ENCODE measurements at regions not wholly inside any gene's neighbourhood (a gene's known extent, or its start where the extent isn't known, plus 50 kb on each side); places are given as distances from the start of the nearest gene placed in this dataset.
A peak's percentile ranks its signal among the peaks of the same experiment; 100 is the strongest.
"Not testable (repeated sequence)": the region's sequence is repeated elsewhere in the genome, so short reads cannot be mapped to it uniquely, and the experiment has no call there.

DNA sequence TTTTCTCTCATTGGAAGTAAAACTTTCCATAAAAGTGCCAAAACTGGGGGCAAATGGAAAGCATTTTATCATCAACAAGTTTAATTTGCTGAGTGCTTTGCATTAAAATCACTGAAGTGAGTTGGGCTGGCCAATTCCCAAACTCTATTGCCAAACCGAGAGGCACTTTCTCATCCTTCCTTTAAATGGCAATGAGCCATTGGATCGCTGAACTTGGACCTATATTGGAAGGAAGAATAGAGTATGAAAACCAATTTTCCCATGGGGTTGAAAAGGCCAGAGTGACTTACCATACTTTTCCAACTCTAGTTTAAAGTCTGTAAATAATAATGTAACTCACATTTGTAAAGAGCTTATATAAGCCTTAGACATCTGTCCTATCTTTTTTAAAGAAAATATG lies 189.1 kb upstream of the C1orf87 start:
- no peak for DNase-seq (ENCODE audit: low spot score)

DNA sequence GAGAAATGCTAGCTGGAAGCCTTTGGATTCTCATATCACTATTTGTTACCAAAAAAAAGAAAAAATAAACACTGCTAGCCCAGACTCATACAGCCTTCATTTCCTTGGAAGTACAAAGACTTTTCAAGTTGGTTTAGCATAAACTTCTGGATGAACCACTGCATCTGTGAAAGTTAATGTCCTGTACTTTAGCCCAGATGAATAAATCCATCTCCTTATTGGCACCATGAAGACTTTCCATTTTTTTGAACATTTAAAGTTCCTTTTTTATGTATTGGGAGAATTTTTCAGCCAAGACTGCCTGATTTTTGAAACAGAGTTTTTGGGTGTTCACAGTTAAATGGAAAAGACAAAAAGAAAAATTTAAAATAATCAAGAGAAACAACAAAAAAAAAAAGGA lies 184.0 kb upstream of the C1orf87 start:
- no peak for DNase-seq (ENCODE audit: low spot score)

DNA sequence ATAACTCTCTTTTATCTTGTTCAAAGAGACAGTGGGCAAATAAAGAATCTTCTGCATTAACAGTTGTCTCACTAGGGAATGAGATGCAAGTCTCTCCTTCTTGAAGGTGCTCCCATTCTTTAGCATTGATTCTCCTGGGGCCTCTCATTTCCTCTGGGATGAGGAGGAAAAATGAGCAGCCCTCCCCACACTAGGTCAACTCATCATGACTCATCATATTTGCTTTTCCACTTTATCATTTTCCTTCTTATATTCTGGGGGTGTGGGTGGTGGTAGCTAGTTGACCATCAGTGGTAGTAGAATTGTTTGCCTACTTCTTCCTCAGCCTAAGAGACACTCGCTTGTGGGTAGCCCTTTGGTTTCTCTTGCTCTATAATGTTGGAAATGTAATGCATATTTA lies 182.0 kb upstream of the C1orf87 start:
- peak; percentile 12 for DNase-seq (ENCODE audit: low spot score)

DNA sequence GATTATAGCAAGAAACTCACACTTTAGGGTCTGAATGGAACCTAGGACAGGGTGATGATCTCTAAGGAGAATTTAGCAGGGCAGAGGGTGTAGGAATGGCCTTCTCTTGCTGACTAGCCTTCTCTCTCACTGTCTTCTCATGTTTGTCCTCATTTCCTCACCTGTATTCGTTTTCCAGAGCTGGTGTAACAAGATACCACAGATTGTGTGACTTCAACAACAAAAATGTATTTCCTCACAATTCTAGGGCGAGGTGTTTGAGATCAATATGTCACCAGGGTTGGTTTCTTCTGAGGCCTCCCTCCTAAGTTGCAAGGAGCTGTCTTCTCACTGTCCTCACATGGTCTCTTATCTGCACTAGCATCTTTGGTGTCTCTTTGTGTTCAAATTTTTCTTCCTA lies 177.9 kb upstream of the C1orf87 start:
- no peak for DNase-seq (ENCODE audit: low spot score)

DNA sequence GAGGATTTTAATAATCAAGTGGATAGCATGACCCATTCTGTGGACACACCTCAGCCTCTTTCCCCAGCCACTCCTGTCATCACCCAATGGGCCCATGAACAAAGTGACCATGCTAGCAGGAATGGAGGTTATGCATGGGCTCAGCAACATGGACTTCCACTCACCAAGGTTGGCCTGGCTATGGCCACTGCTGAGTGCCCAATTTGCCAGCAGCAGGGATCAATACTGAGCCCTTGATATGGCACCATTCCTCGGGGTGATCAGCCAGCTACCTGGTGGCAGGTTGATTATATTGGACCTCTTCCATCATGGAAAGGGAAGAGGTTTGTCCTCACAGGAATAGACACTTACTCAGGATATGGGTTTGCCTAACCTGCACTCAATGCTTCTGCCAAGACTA lies 173.9 kb upstream of the C1orf87 start:
- not testable (repeated sequence) for DNase-seq (ENCODE audit: low spot score)

DNA sequence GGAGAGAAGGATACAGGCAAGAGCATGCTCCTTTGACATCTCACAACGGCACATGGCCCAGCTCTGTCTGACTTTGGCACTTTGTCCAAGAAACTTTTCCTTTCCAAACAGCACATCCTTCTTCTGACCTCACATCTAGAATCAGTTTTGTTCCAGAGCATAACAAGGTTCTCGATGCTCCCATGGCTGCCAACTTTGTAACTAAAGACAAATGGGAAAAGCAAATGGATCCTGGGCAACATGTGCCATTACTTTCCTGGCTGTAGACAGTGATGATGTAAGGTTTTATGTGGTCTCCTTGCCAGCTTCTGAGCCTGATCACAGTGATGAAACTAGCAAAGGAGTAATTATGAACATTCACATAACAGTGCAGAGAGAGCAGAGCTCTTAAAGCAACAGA lies 171.8 kb upstream of the C1orf87 start:
- DNase-seq (ENCODE audit: low spot score): peak; percentile 6

DNA sequence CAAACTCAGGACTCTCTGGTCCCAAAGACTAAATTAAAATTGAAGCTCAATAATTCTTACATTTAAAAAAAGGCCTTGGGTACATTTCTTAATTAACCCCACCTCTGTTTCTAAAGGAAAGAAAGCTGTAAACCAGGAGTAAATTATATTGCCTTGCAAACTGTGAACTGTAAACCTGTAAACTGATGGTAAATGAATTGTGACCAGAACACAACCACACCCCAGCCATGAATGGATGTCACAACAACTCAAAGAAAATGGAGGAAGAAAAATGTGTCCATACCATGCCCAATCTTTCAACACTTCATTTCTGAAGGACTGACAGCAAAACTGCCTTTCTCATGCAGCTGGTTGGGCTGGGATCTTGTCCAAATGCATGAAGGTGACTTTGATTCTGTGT lies 171.3 kb upstream of the C1orf87 start:
- DNase-seq (ENCODE audit: low spot score): no peak

DNA sequence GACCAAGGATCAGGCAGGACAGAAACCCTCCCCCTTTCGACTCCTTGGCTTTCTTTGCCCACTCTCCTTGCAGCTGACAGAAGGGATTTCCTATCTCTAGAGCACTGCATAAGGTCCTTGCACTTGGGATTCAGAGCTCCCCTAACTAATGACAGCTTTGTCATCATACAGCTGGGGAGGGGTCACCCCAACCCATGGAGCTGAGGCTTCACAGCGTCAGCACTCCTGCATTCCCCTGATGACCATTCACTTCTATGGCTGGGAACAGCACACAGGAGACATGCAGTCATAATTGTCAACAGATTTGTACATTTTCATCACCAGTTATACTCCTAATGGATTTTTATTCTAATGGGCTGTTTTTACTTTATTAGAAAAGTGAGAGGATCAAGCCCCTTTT lies 161.7 kb upstream of the C1orf87 start:
- DNase-seq (ENCODE audit: low spot score): no peak

DNA sequence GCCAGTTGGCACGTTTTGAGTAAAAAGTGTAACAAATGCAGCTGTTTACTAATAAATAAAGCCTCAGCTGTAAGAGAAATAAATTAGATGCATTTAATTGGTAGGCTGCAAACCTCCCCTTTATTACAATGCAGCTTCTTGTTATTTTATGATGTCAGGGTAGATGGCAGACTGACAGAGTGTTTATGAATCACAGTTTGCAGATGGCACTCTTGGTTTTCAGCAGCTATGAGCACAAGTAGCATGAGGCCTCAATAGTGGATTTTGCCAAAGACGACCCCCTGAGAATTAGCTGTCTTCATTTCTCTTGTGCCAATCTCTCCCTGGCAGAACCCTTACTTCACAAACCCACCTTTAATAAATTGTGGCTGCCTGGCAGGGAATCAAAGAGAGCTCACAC lies 161.2 kb upstream of the C1orf87 start:
- no peak for DNase-seq (ENCODE audit: low spot score)

DNA sequence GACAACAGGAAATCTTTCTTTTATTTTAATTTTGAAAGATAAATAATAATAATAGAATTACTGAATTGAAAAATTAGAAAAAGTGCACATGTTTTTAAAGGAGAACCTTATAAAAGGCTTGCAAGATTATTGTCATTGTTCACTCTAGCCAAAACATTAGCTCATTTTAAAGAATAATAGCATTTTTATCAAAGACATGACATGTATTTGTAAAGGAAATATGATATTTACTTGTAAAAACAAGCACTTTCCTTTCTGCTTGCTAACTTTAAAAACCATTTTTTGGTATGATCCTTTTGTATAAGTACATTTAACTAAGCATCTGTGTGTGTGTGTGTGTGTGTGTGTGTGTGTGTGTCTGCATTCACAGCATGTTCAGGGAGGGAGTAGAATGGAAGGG lies 156.3 kb upstream of the C1orf87 start:
- no peak for DNase-seq (ENCODE audit: low spot score)

DNA sequence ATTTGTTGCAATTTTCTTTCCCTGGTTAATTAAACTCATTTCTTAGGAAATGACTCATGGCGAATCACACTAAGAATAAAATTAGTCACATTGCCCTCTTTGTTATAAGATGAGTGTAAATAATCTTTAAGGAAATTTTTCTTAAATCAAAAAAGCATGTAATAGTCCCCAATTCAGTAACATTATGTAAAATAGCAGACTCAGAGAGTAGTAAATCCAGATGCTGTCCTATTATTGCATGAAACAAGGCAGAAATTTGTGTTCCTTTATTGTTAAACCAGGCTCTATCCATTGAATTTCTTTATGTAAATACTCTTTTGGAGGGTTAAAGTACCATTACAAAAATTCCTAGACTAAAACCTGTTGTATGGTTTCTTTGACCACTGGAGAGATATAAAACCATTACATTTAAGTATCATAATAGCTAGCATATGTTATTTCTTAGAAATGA lies 154.5 kb upstream of the C1orf87 start:
- peak; percentile 6 for DNase-seq (ENCODE audit: low spot score)

DNA sequence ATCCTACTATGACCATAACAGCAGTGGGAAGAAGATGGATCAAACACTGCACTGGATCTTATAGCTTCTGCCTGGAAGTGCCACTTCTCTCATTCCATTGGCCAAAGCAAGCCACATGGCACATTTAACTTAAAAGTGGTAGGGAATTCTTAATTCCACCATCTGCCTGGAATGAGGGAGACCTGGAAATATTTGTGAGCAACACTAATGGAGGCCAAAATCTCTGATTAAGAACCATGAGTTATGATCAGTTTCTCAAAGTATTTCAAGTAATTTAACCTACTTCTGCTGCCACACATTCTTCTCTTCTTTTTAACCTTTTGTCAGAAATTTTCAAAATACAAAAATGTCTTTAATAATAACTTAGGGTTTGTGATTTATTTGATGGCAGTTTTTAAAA lies 154.0 kb upstream of the C1orf87 start:
- DNase-seq (ENCODE audit: low spot score): peak; percentile 18

DNA sequence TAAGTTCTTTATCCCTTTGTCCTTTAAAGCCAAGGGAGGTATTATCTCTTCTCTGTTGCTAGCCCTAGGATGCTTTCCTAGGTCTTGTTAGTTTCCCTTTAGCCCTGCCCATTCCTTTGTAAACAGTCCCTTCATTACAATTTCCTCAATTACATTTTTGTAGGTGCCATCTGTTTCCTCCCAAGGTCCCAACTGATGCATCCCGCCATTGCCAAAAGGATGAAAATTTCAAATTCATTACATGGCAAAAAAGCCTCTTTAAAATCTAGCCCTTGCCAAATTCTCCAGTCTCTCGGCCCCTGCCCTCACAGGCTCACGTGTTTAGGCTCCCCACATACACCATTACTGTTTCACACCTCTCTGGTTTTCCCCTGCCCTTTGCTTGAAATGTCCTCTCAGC lies 151.9 kb upstream of the C1orf87 start:
- no peak for DNase-seq (ENCODE audit: low spot score)

DNA sequence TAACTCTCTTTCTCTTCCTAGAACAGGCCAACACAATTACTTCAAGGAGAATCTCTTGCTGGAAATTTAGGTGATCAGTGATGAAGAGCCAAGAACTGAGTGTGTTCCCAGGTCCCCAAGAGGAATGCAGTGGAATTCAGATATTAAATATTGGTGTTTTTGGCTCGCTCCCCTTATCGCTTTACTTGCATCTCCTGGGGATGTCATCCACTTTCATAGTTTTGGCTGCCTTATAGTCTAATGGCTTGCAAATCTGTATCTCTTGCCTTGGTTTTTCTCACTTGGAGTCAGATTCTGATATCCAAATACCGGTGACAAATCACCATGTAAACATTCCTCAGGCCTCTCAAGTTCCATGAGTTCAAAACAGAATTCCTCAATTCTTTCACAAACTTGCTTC lies 151.0 kb upstream of the C1orf87 start:
- no peak for DNase-seq (ENCODE audit: low spot score)

DNA sequence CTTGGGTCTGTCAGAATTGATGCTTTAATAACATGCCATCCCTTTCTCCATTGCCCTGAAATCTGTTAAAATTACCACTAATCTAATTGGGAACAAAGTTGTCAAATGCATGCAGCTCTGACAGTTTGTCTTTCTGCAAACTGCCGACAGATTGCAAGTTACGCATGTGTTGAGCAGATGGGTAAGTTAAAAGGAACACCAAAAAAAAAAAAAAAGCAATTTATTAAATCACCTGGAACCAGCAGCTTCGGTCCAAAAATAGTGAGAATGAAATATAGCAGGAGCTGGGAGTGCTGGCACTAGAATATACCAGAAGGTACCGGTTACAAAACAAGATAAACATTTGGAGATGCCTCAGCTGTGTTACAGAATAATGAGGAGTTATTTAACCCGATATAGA lies 149.6 kb upstream of the C1orf87 start:
- no peak for DNase-seq (ENCODE audit: low spot score)

DNA sequence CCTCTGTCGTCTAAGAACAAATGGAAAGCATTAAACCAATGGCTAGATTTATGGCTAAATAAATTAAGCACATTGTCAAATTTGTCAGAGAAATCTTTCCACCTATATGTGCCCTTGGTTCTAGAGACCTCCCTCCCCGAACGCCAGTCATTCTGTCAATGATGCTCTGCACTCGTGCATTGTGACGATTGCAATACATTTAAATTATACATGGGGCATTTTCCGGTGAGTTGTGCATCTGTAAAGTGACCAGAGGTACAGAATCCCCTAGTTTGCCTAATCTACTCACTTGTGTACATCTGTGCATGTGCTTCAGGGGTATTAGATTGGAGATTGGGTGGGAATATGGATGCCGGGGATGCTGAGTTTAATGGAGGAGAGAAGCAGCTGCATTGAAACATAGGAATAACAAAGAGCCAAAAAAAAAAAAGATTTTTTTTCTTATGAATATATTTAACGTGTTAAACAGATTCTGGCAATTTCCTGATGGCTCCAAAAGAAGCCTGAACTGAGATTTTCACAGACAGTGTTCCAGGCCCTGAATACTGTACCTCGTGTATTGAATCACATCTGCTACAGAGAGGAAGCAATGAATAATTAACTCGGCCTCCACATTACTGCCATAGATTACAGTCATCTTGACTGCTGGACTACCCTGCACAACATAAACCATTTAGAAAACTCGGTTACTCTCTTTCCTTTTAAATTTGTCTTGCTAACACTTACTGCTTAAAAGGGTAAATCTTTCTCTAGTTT lies 149.0 kb upstream of the C1orf87 start:
- DNase-seq (ENCODE audit: low spot score): no peak

DNA sequence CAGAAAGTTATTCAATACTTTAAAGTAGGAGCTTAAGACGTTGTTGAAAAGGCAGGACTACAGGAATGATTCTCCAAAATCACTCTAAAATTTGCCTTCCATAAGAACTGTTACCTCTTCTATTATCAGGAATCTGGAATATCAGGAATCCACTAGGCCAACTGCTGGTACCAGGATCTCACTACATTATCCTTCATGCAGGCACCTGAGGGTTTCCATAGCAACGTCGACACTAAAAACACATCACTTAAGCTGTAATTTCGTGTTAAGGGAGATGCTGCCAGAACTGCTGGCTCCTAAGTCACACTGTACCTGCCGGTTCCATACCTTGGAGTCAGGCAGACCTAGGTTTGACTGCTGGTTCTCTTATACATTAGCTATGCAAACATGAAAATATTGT lies 139.7 kb upstream of the C1orf87 start:
- no peak for DNase-seq (ENCODE audit: low spot score)

DNA sequence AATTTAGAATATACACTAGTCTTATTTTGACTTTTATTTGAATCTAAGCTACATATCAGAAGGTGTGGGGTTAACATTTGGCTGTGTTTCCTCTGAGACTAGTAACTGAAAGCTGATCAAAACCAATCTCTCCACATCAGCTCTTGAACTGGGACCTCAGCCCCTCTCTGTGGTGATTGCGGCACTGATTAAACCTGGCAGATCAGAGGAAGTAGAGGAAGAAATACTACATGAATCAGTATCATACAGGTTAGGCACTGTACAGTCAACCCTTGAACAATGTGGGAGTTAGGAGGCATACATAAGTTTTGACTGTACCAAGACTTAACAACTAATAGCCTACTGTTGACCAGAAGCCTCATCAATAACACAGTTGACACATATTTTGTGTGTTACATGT lies 122.5 kb upstream of the C1orf87 start:
- no peak for DNase-seq (ENCODE audit: low spot score)

DNA sequence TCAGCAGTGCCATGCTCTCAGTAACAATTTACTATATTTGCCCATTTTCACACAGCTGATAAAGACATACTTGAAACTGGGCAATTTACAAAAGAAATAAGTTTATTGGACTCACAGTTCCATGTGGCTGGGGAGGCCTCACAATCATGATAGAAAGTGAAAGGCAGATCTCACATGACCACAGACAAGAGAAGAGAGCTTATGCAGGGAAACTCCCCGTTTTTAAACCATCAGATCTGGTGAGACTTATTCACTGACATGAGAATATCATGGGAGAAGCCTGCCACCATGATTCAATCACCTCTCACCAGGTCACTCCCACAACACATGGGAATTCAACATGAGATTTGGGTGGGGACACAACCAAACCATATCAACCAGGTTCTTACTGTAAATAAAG lies 112.1 kb upstream of the C1orf87 start:
- no peak for DNase-seq (ENCODE audit: low spot score)

DNA sequence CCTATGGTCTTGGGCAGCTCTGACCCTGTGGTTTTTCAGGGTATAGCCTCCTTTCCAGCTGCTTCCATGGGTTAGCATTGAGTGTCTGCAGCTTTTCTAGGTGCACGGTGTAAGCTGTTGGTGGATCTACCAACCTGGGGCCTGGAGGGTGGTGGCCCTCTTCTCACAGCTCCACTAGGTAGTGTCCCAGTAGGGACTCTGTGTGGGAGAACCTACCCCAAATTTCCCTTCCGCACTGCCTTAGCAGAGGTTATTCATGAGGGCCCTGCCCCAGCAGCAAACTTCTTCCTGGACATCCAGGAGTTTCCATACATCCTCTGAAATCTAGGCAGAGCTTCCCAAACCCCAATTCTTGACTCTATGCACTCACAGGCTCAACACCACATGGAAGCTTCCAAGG lies 111.0 kb upstream of the C1orf87 start:
- no peak for DNase-seq (ENCODE audit: low spot score)

DNA sequence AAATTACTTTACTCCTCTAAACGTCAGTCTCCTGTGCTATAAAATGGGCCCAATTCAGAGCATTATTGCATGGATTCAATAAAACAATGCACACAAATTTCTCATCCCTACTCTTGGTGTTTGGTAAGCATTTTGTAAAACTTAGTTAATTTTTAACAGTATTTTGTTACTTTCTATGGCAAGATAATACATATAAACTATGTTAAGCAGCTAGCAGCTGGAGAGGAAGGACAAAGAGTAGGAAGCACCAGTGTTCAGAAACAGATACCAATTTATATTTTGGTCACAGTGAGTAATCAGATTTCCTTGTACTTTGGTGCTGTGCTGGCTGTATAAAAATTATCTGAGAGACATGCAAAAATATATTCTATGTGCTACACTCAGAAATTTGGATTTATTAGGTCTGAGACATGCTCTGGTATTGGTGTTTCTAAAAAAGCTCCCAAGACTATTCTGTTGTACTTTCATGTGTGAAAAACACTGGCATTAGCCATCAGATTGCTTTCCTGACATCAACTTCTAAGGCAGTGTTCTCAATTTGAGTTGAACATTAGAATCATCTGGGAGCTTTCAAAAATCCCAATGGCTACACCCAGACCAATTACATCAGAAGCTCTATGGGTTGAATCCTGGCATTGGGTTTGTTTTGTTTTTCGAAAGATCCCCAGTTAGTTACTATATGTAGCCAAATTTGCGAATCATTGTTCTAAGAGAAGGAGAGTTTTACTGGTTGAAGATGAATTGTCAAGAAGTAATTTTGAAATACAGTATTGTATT lies 100.3 kb upstream of the C1orf87 start:
- DNase-seq (ENCODE audit: low spot score): no peak

DNA sequence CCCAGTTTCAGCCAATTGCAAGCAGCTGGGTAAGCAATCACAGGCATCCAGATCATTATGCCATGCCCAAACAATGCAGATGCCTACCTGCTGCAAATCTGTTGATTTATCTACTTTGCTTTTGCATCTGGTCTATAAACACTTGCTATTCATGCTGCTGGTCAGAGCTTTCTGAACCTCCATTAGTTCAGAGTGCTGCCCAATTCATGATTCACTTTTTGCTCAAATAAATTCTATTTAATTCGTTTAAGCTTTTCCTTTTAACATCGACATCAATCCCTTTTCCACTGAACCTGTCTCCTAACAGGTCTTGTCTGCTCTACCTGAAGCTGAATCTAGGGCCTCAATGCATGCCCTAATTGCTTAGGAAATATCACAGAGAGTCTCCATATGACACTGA lies 99.4 kb upstream of the C1orf87 start:
- no peak for DNase-seq (ENCODE audit: low spot score)

DNA sequence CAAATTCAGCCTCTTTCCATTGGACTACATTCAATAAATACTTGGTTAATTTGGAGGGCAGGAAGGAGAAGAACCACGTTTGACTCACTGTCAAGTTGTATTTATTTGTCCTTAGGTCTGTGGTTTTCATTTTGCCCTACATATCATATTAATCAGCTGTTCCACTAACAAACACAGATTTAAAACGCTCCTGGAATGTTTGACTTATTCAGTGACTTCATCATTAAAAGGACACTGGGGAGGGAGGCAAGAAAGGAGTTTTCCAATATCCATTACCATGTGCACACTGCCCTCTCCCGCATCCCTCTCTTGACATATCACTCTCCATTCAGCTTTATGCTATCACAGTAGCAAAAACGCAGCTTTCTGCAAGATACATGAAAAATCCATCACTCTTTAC lies 98.2 kb upstream of the C1orf87 start:
- DNase-seq (ENCODE audit: low spot score): peak; percentile 27

DNA sequence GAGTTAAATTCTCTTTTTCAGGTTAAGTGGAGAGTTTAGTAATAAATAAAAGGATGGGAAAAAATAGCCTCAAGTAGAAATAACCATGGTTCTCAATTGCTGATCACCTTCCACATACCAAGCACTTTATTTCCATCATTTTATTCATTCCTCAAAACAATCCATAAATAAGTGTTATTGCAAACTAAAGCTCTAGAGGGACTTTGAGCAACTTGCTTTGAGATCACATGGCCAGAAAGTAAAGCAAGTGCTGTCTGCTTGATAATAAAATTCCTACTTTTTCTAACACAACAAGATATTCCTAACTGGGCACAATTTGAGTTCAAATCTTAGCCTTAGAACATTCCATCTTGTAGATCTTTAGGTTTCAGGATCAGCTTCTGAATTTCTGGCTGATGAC lies 97.1 kb upstream of the C1orf87 start:
- DNase-seq (ENCODE audit: low spot score): no peak

Data from GM03348 (cell line).